GM18868 (cell line): ENCODE measurements at regions not wholly inside any gene's neighbourhood (a gene's known extent, or its start where the extent isn't known, plus 50 kb on each side); places are given as distances from the start of the nearest gene placed in this dataset.
A peak's percentile ranks its signal among the peaks of the same experiment; 100 is the strongest.
"Not testable (repeated sequence)": the region's sequence is repeated elsewhere in the genome, so short reads cannot be mapped to it uniquely, and the experiment has no call there.

Experiments
- ATAC-seq: cut with Tn5 transposase; IDR thresholded peaks from one replicate; pipeline ENCODE4 v1.9.1; 2021; ENCODE audit warnings: mild to moderate bottlenecking, moderate library complexity; ENCODE audit not compliant: unreplicated experiment

GRCh38 chr7:25069900-25070443, 55.1 kb downstream of the CYCS start:
- ATAC-seq = no peak

GRCh38 chr7:25068502-25069213, 56.4 kb downstream of the CYCS start:
- ATAC-seq = no peak

DNA sequence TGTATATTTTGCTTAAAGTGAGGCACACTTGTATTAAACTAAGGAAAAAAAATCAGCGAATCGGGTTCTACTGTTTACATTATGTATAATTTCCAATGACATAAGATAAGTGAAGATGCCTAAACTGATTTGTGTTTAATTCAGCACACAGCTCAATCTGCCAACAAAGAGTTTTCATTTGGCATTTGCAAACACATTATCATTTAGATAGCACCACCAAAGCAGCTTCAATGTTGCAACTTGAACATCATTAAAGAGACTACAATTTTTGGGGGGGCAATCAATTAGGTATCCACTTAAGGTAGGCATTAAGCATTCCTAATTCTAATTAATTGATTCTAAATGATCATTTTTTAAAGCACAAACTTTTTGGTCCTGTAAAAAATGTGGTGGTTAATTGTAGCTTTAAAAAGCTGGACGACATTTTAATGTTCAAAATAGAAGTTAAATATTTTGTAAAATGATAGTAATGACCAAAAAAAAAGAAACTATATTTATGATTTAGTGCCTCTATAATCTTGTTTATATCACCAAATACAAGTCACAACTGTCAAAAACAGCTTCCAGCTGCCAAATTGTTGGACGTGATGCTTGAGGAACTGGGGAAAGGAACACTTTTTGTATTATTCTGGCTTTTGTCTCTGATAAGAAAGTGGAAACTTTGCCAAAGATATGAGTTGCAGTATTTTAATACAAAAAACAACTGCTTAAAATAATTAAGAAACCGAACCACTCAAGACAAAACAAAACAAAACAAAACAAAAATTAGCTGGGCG, 57.1 kb downstream of the CYCS start:
- ATAC-seq = no peak

GRCh38 chr7:25066253-25066652, 58.8 kb downstream of the CYCS start:
- no peak for ATAC-seq

GRCh38 chr7:25062380-25062779, 62.7 kb downstream of the CYCS start:
- ATAC-seq = no peak

- ATAC-seq = no peak
Measured at GRCh38 chr7:25060487-25061055, 64.5 kb downstream of the CYCS start.

DNA sequence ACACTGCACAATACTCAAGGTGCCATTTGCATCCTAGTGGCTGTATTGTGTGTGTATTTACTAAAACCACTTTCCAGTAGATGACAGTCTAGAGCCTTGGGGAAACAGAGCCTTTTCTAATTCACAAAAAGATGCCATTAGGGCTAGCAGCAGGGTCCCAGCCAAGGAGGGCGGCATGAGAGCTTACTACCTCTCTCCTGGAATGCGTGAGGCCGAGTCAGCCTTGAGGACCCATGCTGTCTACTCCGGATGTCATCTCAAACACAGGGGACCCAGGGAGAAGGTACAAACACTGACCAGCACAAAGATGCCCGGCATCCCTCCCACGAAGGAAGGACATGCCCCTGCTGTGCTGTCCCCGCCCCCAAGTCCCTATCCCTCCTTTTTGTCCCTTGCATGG, 65.5 kb downstream of the CYCS start:
- ATAC-seq = no peak

- ATAC-seq = no peak
Measured at GRCh38 chr7:25056368-25056767, 68.7 kb downstream of the CYCS start.

DNA sequence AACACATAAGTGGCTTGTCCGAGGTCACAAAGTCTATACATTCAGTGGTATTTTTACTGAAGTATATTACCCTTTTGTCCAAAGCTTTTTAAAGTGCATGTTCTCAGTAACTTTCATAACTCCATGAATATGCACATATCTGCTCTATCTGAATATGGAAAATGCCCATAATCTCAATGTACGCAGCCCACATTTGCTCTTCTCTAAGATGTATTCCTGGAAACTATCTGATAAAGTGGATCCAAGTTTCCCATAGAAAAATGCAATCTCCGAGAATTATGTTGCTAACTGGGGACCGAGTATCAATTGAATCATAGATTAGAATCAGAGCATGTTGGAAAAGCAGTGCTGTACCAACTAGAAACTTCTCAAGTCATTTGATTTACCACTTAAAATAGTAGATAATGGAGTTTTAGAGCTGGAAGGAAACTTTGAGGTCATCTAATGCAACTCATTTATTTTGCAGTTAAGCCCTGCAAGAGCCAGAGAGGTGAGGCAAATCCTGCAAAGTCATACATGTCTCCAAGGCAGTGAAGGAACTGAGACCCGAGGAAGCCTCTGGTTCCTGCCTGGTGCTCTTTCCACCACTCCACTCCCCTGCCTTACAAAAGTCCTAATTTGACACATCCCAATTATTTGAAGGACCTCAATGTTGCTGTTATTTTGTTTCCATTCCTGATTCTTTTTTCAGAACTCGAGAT, 69.4 kb downstream of the CYCS start:
- no peak for ATAC-seq

DNA sequence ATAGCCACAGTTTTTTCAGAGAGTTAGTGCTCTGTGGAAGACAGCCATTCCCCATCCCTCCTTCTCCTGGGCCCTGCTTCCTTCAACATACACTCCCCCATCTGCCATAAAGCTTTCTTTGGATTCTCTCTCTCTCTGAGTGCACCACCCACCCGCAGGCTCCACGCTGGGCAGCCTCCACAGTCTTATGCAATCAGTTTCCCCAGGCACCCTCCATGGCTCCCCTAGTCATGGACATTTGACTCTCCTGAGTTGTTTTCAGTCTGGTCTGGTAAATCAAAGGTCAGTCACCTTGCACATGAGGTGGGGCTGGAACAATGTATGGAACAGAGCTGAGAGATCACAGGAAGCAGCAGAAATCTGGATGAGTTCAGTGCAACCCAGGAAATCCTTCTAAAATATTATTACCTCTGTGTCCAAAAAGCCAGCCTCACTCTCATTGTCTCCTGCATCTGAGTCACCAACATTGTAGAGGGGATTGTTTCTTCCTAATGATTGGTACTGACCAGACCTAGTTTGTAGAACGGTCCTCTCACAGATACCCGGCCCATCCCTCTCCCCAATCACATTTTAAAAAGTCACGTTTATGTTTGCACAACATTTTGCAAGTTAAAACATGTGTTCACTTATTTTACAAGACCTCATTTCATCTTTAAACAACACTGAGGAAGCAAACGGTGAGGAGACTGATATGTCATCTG, 70.1 kb downstream of the CYCS start:
- no peak for ATAC-seq

DNA sequence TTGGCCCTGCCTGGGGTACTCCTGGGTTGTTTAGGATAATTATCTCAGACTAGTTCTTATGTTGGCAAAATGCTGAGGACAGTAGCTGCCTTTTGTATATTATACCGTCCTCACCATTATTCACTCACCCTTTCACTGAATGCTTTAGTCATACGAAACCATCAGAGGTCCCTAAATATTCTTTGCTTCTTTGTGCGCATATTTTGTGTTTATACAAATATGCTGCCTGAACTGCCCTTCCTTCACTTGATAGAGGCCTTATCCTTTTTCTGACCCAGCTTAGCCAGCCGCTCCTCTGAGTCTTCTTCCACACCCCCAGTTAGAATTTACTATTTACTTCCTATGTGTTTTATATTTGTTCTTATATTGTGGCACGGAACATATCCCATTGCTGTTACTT, 70.2 kb upstream of the OSBPL3 start:
- ATAC-seq = no peak

GRCh38 chr7:25048444-25048834, 68.5 kb upstream of the OSBPL3 start:
- no peak for ATAC-seq

- not testable (repeated sequence) for ATAC-seq
Measured at GRCh38 chr7:25047571-25048443, 67.8 kb upstream of the OSBPL3 start.

DNA sequence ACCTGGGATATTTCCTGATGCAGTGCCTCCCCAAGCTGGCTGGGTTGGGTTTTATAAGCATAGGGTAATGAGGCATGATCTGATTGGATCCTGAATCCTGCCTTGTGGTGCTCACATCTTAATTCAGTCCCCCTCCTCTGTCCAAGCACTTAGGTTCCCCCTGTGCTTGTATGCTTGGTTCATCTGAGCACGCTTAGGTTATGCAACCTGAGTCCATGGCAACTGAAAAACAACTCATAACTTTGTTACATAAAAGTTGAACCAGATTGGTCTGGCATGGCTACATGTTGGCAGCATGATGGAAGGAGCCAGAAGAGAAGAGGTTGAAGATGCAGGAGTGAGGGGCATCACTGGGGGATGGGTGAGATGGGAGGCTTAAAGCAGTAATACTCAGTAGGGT, 57.3 kb upstream of the OSBPL3 start:
- ATAC-seq = no peak

GRCh38 chr7:25035274-25035673, 55.3 kb upstream of the OSBPL3 start:
- no peak for ATAC-seq

DNA sequence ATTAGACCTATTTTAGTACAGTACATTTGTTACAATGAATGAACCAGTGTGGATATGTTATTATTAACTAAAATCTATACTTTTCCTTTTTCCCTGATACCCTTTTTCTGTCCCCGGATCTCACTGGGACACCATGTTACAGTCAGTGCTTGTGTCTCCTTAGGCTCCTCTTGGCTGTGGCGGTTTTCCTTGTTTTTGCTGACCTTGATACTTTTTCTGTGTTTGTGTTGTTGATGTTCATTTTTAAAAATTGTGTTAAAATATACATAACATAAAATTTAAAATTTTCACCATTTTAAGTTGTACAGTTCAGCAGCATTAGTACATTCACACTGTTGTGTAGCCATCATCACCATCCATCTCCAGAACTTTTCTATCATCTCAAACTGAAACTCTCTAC, 54.2 kb upstream of the OSBPL3 start:
- ATAC-seq = no peak

DNA sequence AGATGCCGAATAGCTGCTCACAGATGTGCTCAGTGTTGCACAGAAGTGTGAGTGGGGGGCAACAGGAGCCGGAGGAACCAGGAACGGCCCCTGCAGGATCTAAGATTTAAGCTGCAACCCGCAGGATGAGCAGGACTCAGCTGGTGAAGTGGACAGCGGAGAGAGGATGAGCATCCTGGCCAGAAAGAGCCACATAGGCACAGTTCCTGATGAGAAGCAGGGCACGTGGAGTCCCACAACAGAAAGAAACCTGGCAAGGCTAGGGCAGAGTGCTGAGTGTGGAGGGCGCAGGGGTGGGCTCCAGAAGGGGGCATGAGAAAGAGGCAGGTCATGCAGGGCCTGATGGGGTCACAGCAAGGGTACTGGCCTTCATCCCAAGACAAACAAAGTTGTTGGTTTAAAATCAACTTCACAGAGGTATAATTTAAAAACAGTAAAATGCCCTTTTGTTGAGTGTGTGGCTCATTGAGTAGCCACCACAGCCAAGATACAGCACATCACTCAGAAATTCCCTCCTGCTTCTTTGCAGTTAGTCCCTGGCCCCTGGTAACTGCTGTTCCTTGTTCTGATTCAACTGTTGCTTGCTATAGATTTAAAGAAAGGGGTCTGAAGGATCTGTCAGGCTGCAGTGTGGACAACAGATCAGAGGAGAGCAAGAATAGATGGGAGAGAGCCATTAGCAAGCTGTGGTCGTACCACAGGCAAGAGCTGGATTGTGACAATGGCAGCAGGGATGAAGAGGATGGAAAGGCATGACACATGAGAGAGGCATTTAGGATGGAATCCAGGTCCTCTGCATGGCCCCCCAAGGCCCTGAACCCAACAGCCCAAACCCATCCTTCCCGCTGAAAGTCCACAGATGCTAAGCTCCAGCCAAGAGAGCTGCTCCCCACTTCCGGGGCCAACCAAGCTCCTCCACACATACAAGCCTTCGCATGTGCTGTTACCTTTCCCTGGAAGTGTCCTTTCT, 53.1 kb upstream of the OSBPL3 start:
- ATAC-seq = no peak

- ATAC-seq = peak; percentile 29
Measured at GRCh38 chr7:25031432-25031831, 51.5 kb upstream of the OSBPL3 start.

- peak; percentile 96 for ATAC-seq
Measured at GRCh38 chr7:25031007-25031406, 51.0 kb upstream of the OSBPL3 start.
